PFSK-1 (cell line): ENCODE measurements at regions not wholly inside any gene's neighbourhood (a gene's known extent, or its start where the extent isn't known, plus 50 kb on each side); places are given as distances from the start of the nearest gene placed in this dataset.

Experiments
- FOXP2 ChIP-seq: optimal IDR thresholded peaks from 2 replicates; pipeline ENCODE3; 2011; ENCODE audit warnings: borderline replicate concordance, control low read depth, inconsistent platforms; ENCODE audit not compliant: insufficient read depth; ENCODE audit errors: extremely low read length, extremely low read depth
- POLR2AphosphoS5 ChIP-seq: IDR thresholded peaks from 2 replicates; pipeline ENCODE4 v1.6.1; 2012; ENCODE audit warnings: low read depth, mild to moderate bottlenecking, control low read depth, low read length, moderate library complexity
- REST ChIP-seq, 2 experiments: IDR thresholded peaks; 2 replicates each; pipeline versions ENCODE4 v1.6.1 to v1.8.0; 2011 to 2012; ENCODE audit warnings: low read depth in 2 of 2, low read length in 2 of 2, control low read depth in 1 of 2, inconsistent platforms in 1 of 2, mild to moderate bottlenecking in 1 of 2, moderate library complexity in 1 of 2; ENCODE audit not compliant: insufficient read depth in 1 of 2
- SIN3A ChIP-seq: IDR thresholded peaks from 2 replicates; pipeline ENCODE4 v1.6.1; 2012; ENCODE audit warnings: mild to moderate bottlenecking, low read length, moderate library complexity, borderline replicate concordance; ENCODE audit not compliant: insufficient read depth
- TAF1 ChIP-seq: IDR thresholded peaks from 2 replicates; pipeline ENCODE4 v1.6.1; 2012; ENCODE audit warnings: low read length, control low read depth, borderline replicate concordance; ENCODE audit not compliant: insufficient read depth

- TF ChIP-seq TAF1 (no peak), REST (IDR thresholded peaks at IDR 0.05; ENCODE audit: insufficient read depth in 1 of 2, low read depth in 2 of 2, low read length in 2 of 2) (no peak), SIN3A (no peak), POLR2AphosphoS5 (no peak), FOXP2 (no peak)
Measured at GRCh38 chr4:123144616-123145015, 222.2 kb upstream of the NUDT6 start.

- no peak for TF ChIP-seq TAF1
- TF ChIP-seq REST (IDR thresholded peaks at IDR 0.05; ENCODE audit: insufficient read depth in 1 of 2, low read depth in 2 of 2, low read length in 2 of 2): no peak
- TF ChIP-seq FOXP2: no peak
Measured at GRCh38 chr4:123158576-123158975, 236.2 kb upstream of the NUDT6 start.

- TF ChIP-seq SIN3A (no peak), REST (IDR thresholded peaks at IDR 0.05; ENCODE audit: insufficient read depth in 1 of 2, low read depth in 2 of 2, low read length in 2 of 2) (no peak), POLR2AphosphoS5 (no peak)
Measured at GRCh38 chr4:123159479-123159878, 237.1 kb upstream of the NUDT6 start.

- TF ChIP-seq FOXP2 (no peak), SIN3A (no peak), POLR2AphosphoS5 (no peak), REST (IDR thresholded peaks at IDR 0.05; ENCODE audit: insufficient read depth in 1 of 2, low read depth in 2 of 2, low read length in 2 of 2) (no peak), TAF1 (no peak)
Measured at GRCh38 chr4:123162859-123163258, 233.7 kb upstream of the SPRY1 start.

GRCh38 chr4:123163501-123163900, 233.1 kb upstream of the SPRY1 start:
- TF ChIP-seq FOXP2 (no peak), POLR2AphosphoS5 (no peak), REST (IDR thresholded peaks at IDR 0.05; ENCODE audit: insufficient read depth in 1 of 2, low read depth in 2 of 2, low read length in 2 of 2) (no peak), SIN3A (no peak), TAF1 (no peak)
